MCF 10A (cell line): ENCODE measurements at regions not wholly inside any gene's neighbourhood (a gene's known extent, or its start where the extent isn't known, plus 50 kb on each side); places are given as distances from the start of the nearest gene placed in this dataset.

Experiments
- BruUV-seq: library from RNA; stranded (reverse); fragments of 400-500 nt; replicated peaks from 2 replicates; lab custom pipeline; 2021; lab: Mats Ljungman, UMichigan
- CTCF ChIA-PET: fragments of 300-600 bp; sonication (Branson Sonifier 250); formaldehyde crosslinking; extraction: SDS; loops from one replicate; lab custom pipeline; 2021; ENCODE audit warnings: antibody characterized with exemption, inconsistent platforms; lab: Yijun Ruan, JAX
- POLR2A ChIA-PET: fragments of 300-600, 350-650 bp; sonication (Branson Sonifier 250); formaldehyde crosslinking; extraction: SDS; loops from one replicate; lab custom pipeline; 2020; ENCODE audit warnings: antibody characterized with exemption, inconsistent platforms; lab: Yijun Ruan, JAX
- DNase-seq: peaks from one replicate; pipeline ENCODE4 v3.0.0-alpha.2; 2018; ENCODE audit not compliant: unreplicated experiment
- H3K27ac Mint-ChIP-seq: one replicate; pipeline ENCODE4 v1.8.0; 2022; ENCODE audit warnings: mild to moderate bottlenecking, low read depth, mixed read lengths; ENCODE audit not compliant: unreplicated experiment
- H3K27me3 Mint-ChIP-seq: one replicate; pipeline ENCODE4 v1.8.0; 2022; ENCODE audit warnings: mixed read lengths; ENCODE audit not compliant: insufficient read depth, unreplicated experiment
- H3K36me3 Mint-ChIP-seq: one replicate; pipeline ENCODE4 v1.8.0; 2022; ENCODE audit warnings: mild to moderate bottlenecking, moderate library complexity, mixed read lengths; ENCODE audit not compliant: insufficient read depth, unreplicated experiment
- H3K4me1 Mint-ChIP-seq: one replicate; pipeline ENCODE4 v1.8.0; 2022; ENCODE audit warnings: mixed read lengths; ENCODE audit not compliant: insufficient read depth, unreplicated experiment
- H3K4me3 Mint-ChIP-seq: one replicate; pipeline ENCODE4 v1.8.0; 2022; ENCODE audit warnings: mild to moderate bottlenecking, moderate library complexity, mixed read lengths; ENCODE audit not compliant: unreplicated experiment
- H3K9me3 Mint-ChIP-seq: one replicate; pipeline ENCODE4 v1.8.0; 2022; ENCODE audit warnings: mixed read lengths; ENCODE audit not compliant: unreplicated experiment
- CTCF ChIP-seq: fragments of 200-600 bp; IDR thresholded peaks from one replicate; pipeline ENCODE4 v1.8.0; 2022; ENCODE audit warnings: antibody characterized with exemption, mild to moderate bottlenecking; ENCODE audit not compliant: unreplicated experiment
- intact Hi-C: fragments of 100-400 bp; cut with micrococcal nuclease; formaldehyde crosslinking; loops from 2 replicates; pipeline ENCODE4 v1.14.1; 2022

- no TSS peak for BruUV-seq
- no peak for DNase-seq
- H3K9me3 Mint-ChIP-seq, result no peaks in the 10 kb centered on the region
- H3K4me3 Mint-ChIP-seq, result no peak overlapping the region
- H3K27me3 Mint-ChIP-seq, result no peaks in the 10 kb centered on the region
- CTCF ChIA-PET, result no interaction called here
- no peak for TF ChIP-seq CTCF
- intact Hi-C loops, result no loop called here
- H3K4me1 Mint-ChIP-seq, result no peaks in the 10 kb centered on the region
- no peak overlapping the region for H3K27ac Mint-ChIP-seq
- POLR2A ChIA-PET, result no interaction called here
- H3K36me3 Mint-ChIP-seq, result no peaks in the 10 kb centered on the region
These were observed 419.2 kb downstream of the EPM2A start for GRCh38 chr6:145315982-145316600.

GRCh38 chr6:145318952-145319351 is 416.4 kb downstream of the EPM2A start:
- H3K4me1 Mint-ChIP-seq, result no peaks in the 10 kb centered on the region
- no peak overlapping the region for H3K4me3 Mint-ChIP-seq
- no peaks in the 10 kb centered on the region for H3K36me3 Mint-ChIP-seq
- DNase-seq, result no peak
- CTCF ChIA-PET, result no interaction called here
- H3K9me3 Mint-ChIP-seq, result no peaks in the 10 kb centered on the region
- BruUV-seq, result no TSS peak
- intact Hi-C loops, result no loop called here
- no peaks in the 10 kb centered on the region for H3K27me3 Mint-ChIP-seq
- no peak overlapping the region for H3K27ac Mint-ChIP-seq
- POLR2A ChIA-PET, result no interaction called here
- no peak for TF ChIP-seq CTCF

GRCh38 chr6:145319605-145320004 is 415.7 kb downstream of the EPM2A start:
- TF ChIP-seq CTCF, result no peak
- no peaks in the 10 kb centered on the region for H3K9me3 Mint-ChIP-seq
- ChIA-PET POLR2A (no interaction called here), CTCF (interaction anchor here (0.7 kb wide), 1 partner anchor 314 kb away, joined by 4 read pairs; no protein-coding TSS in a partner anchor)
- intact Hi-C loops, result no loop called here
- no peaks in the 10 kb centered on the region for H3K4me1 Mint-ChIP-seq
- BruUV-seq, result no TSS peak
- H3K27ac Mint-ChIP-seq, result no peak overlapping the region
- no peaks in the 10 kb centered on the region for H3K36me3 Mint-ChIP-seq
- no peaks in the 10 kb centered on the region for H3K27me3 Mint-ChIP-seq
- DNase-seq, result no peak
- no peak overlapping the region for H3K4me3 Mint-ChIP-seq

GRCh38 chr6:145323646-145324045 is 411.7 kb downstream of the EPM2A start:
- no TSS peak for BruUV-seq
- Mint-ChIP-seq H3K36me3 (no peaks in the 10 kb centered on the region), H3K9me3 (no peaks in the 10 kb centered on the region), H3K27ac (no peak overlapping the region), H3K4me1 (no peaks in the 10 kb centered on the region), H3K4me3 (no peak overlapping the region), H3K27me3 (no peaks in the 10 kb centered on the region)
- ChIA-PET CTCF (no interaction called here), POLR2A (no interaction called here)
- no peak for TF ChIP-seq CTCF
- no peak for DNase-seq
- intact Hi-C loops, result no loop called here
